ENCODE measurements at regions not wholly inside any gene's neighbourhood (a gene's known extent, or its start where the extent isn't known, plus 50 kb on each side); places are given as distances from the start of the nearest gene placed in this dataset.

DNA sequence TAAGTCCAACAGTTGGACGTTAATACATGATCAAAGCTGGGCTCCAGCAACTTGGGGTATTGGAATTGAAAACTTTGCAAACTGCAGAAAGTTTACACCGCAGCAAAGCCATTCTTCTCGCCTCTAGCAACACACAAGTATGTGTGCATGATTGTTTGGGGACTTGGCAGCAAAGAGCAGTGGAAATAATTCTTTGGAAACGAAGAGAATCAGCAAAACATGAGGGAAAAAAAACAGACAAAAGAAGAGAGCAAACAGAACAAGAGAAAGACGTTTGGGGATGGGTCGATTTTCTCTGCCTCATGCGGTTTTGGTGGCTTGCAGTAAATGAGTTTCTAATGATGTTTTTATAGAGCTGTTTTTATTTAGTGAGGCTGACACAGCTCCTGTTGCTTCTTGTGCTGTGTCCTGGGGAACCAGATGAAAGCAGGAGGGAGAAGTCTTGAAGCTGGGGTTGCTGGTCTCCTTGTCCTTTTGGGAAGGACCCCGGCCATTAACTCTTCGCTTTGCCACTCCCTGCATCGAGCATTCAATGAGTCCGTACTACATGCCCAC, 502.9 kb downstream of the GRIN2A start:
- TF ChIP-seq, protein P1, sequence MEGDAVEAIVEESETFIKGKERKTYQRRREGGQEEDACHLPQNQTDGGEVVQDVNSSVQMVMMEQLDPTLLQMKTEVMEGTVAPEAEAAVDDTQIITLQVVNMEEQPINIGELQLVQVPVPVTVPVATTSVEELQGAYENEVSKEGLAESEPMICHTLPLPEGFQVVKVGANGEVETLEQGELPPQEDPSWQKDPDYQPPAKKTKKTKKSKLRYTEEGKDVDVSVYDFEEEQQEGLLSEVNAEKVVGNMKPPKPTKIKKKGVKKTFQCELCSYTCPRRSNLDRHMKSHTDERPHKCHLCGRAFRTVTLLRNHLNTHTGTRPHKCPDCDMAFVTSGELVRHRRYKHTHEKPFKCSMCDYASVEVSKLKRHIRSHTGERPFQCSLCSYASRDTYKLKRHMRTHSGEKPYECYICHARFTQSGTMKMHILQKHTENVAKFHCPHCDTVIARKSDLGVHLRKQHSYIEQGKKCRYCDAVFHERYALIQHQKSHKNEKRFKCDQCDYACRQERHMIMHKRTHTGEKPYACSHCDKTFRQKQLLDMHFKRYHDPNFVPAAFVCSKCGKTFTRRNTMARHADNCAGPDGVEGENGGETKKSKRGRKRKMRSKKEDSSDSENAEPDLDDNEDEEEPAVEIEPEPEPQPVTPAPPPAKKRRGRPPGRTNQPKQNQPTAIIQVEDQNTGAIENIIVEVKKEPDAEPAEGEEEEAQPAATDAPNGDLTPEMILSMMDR (IDR thresholded peaks at IDR 0.05) = no peak
- no peak for TF ChIP-seq POLR2AphosphoS5 (IDR thresholded peaks at IDR 0.05)
- no peak for TF ChIP-seq EP300 (IDR thresholded peaks at IDR 0.05)
